Bronchial epithelial cell (primary cell): ENCODE measurements at regions not wholly inside any gene's neighbourhood (a gene's known extent, or its start where the extent isn't known, plus 50 kb on each side); places are given as distances from the start of the nearest gene placed in this dataset.

Experiments
- DNase-seq: peaks from one replicate; pipeline ENCODE4 v3.0.0-alpha.2; 2010; ENCODE audit warnings: low read depth
- FAIRE-seq: peaks from 2 replicates; lab custom pipeline; 2011; peaks lifted over from hg19 to GRCh38; lab: Jason Lieb, UNC
- H3K27me3 ChIP-seq: 2 replicates; pipeline ENCODE4 v1.5.1; 2011; ENCODE audit warnings: low read length; ENCODE audit not compliant: control insufficient read depth, insufficient read depth
- H3K36me3 ChIP-seq: 2 replicates; pipeline ENCODE4 v1.5.1; 2011; ENCODE audit warnings: low read length; ENCODE audit not compliant: control insufficient read depth, insufficient read depth
- H3K4me3 ChIP-seq: 2 replicates; pipeline ENCODE4 v1.5.1; 2011; ENCODE audit warnings: mild to moderate bottlenecking, low read depth, low read length, control low read depth
- TF ChIP-seq, protein P1 (sequence below): IDR thresholded peaks from 2 replicates; pipeline ENCODE4 v1.5.1; 2011; ENCODE audit warnings: mild to moderate bottlenecking, moderate library complexity, low read length, control low read depth, inconsistent platforms; ENCODE audit not compliant: insufficient read depth, severe bottlenecking

DNA sequence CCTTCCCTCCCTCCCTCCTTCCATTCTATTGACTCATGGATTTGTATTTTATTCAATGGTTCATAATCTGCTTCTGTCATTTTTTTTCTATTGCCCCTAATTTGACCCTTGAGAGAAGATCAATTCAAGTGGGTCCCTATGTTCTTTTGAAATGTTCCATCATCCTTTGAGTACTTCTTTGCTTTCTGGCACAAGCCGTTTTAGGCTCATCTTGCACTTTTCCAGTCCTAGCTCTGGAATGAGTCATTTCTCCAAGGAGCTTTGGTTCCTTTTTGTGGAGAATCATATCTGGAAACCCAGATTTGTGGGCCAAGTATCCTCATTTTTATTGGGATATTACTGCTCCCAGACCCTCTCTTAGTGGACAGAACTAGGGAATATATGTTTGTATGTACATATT is 126.8 kb upstream of the PTPN3 start:
- H3K36me3 ChIP-seq = no peaks in the 10 kb centered on the region
- peaks cover 10% of the 10 kb centered on the region for H3K27me3 ChIP-seq
- no peak for FAIRE-seq
- TF ChIP-seq, protein P1, sequence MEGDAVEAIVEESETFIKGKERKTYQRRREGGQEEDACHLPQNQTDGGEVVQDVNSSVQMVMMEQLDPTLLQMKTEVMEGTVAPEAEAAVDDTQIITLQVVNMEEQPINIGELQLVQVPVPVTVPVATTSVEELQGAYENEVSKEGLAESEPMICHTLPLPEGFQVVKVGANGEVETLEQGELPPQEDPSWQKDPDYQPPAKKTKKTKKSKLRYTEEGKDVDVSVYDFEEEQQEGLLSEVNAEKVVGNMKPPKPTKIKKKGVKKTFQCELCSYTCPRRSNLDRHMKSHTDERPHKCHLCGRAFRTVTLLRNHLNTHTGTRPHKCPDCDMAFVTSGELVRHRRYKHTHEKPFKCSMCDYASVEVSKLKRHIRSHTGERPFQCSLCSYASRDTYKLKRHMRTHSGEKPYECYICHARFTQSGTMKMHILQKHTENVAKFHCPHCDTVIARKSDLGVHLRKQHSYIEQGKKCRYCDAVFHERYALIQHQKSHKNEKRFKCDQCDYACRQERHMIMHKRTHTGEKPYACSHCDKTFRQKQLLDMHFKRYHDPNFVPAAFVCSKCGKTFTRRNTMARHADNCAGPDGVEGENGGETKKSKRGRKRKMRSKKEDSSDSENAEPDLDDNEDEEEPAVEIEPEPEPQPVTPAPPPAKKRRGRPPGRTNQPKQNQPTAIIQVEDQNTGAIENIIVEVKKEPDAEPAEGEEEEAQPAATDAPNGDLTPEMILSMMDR = no peak
- no peak overlapping the region for H3K4me3 ChIP-seq
- DNase-seq = no peak

DNA sequence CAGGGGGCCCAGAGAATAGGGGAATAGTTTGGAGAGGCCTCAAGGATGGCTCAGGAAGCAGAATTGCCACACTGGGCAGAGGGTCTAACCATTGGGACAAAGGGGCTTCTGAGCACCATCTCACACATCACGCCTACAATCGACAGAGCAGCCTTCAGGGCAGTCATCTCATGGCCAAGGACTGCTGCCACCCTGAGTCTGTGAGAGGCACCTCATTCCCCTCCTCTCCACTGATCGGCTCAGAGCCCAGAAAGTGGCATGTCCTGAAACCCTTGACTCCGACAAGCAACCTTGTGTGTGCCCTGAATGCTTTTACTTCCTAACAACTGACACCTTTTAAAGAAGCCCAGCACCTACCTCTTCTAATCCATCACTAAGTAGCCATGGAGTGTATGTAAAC is 128.9 kb upstream of the PTPN3 start:
- H3K36me3 ChIP-seq = no peaks in the 10 kb centered on the region
- FAIRE-seq = no peak
- H3K27me3 ChIP-seq = peaks cover 8% of the 10 kb centered on the region
- no peak overlapping the region for H3K4me3 ChIP-seq
- TF ChIP-seq, protein P1 = no peak
- no peak for DNase-seq

DNA sequence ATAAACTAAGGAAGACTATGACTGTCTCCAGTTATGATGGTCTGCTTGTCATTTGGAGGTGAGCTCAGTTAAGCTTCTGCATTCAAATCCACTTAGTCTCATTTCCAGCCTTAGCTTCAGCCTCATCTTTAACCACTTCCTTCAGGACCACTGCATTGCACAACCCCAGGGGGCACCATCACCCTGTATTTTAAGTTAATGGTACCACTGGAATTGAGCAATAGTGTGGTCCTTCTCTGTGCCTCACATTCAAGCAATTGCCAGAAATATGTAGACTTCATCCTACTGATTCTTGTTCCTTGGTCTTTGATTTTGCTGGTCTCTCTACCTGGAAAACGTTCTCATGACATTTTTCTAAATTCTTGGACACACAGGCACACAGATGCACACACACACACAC is 131.5 kb upstream of the PTPN3 start:
- TF ChIP-seq, protein P1 = no peak
- DNase-seq (no peak), FAIRE-seq (no peak)
- no peak overlapping the region for H3K4me3 ChIP-seq
- H3K36me3 ChIP-seq = no peaks in the 10 kb centered on the region
- H3K27me3 ChIP-seq = peaks cover 8% of the 10 kb centered on the region

DNA sequence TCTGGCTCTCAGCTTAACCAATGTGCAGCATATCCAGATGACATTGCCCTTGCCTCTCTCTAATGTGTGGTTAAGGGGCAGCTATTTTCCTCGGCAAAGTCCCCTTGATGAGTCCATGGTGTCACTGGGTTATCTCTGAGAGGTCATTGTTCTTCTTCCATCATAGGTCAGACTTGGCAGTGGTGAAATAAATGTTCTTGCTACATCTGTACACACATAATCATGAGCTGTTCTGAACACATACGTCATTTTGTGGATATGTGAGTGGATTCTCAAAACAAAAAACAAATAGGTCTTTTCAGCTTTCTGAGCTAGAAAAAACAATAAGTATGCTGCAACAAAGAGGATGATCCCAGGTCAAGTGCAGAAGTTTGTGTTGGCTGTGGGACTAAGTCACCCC is 134.7 kb upstream of the PTPN3 start:
- peaks cover 2% of the 10 kb centered on the region for H3K27me3 ChIP-seq
- FAIRE-seq (no peak), DNase-seq (no peak)
- H3K36me3 ChIP-seq = no peaks in the 10 kb centered on the region
- TF ChIP-seq, protein P1 = no peak
- H3K4me3 ChIP-seq = no peak overlapping the region

DNA sequence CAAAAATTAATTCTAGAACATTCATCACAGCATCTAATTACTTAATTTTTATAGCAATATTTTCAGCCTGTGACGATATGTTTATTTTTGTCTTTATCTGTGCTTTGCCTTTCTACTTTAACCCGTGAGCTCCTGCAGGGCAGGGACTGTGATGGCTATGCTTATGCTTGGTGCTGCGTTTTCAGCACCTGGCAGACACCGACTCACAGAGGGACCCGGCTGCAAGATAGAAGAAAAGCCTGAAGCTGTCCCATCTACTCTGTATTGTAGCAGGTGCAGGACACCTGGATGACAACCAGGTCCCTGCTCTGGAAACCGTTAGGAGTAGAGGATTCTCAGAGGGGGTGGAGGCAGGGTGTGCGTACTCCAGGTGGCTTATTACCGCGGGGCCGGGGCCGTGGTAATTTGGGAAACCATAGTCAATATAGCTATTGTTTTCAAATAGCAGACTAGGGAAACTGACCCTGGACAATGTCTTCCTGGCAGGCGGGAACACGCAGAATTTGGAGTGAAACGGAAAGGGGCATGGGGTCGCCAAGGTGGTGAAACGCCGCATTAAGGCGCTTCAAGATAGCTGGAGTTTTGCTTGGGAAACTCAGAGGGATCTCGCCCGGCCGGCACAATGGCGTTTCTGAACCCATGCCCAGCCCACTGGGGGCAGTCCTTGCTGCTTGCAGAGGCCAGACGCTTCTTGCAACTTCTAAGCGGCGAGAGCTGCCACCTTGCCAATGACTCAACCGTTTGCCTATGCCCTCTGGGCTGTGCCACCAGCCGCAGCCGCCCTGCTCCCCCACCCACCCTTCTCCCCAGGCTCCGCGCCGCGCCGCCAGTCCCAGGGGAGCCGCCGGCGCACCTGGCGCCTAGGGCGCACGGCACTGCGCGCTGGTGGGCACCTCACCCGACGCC is 140.1 kb upstream of the PALM2AKAP2 start:
- Histone ChIP-seq H3K4me3 (peak overlapping the region; percentile 40), H3K27me3 (peaks cover 26% of the 10 kb centered on the region), H3K36me3 (no peaks in the 10 kb centered on the region)
- TF ChIP-seq, protein P1 = no peak
- no peak for FAIRE-seq
- DNase-seq = peak; percentile 53
